Muscle layer of duodenum (tissue), 2 donors: ENCODE measurements at regions not wholly inside any gene's neighbourhood (a gene's known extent, or its start where the extent isn't known, plus 50 kb on each side); places are given as distances from the start of the nearest gene placed in this dataset.

ENCODE experiments used
- H3K27ac ChIP-seq: one replicate; pipeline ENCODE4 v1.7.0; 2013; ENCODE audit warnings: mild to moderate bottlenecking, low read length
- H3K27me3 ChIP-seq: one replicate; pipeline ENCODE4 v1.7.0; 2013; ENCODE audit warnings: low read depth, mild to moderate bottlenecking, control low read depth, low read length
- H3K36me3 ChIP-seq, 2 donors: one replicate each; pipeline ENCODE4 v1.7.0; 2013; ENCODE audit warnings: low read length in 2 of 2, control low read depth in 1 of 2, mild to moderate bottlenecking in 1 of 2; ENCODE audit not compliant: insufficient read depth in 2 of 2, control insufficient read depth in 1 of 2
- H3K4me1 ChIP-seq, 2 donors: one replicate each; pipeline ENCODE4 v1.7.0; 2013; ENCODE audit warnings: low read length in 2 of 2, mild to moderate bottlenecking in 2 of 2, control low read depth in 1 of 2, moderate library complexity in 1 of 2; ENCODE audit not compliant: insufficient read depth in 2 of 2, control insufficient read depth in 1 of 2
- H3K4me3 ChIP-seq, 2 donors: one replicate each; pipeline ENCODE4 v1.7.0; 2013; ENCODE audit warnings: low read length in 2 of 2, low read depth in 1 of 2, mild to moderate bottlenecking in 1 of 2
- H3K9me3 ChIP-seq, 2 donors: one replicate each; pipeline ENCODE4 v1.7.0; 2013; ENCODE audit warnings: low read length in 2 of 2, control low read depth in 1 of 2, mild to moderate bottlenecking in 1 of 2; ENCODE audit not compliant: control insufficient read depth in 1 of 2
- donor health status: healthy.

DNA sequence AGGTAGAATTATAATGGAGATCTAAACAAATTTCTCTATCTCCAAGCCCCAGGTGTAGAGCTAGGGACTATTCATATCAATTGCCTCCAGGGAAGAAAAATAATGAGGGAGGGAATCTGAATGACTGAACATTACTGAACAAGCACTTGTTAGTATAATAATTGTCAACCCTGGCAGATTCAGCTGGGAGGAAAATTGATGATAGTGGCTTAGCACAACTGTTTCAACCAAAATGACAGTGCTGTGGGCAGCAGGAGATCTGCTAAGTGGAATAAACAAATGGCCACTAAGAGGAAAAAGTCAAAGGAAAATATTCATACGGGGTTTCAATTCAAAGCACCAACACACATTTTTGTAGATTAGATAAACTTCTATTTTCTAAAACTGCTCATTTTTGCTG lies 294.9 kb upstream of the ZNF385D start:
- Histone ChIP-seq H3K9me3 (peaks cover 0 to 5% of the 10 kb centered on the region in 2 donors), H3K4me3 (no peak overlapping the region), H3K36me3 (no peaks in the 10 kb centered on the region), H3K27me3 (no peaks in the 10 kb centered on the region), H3K4me1 (no peaks in the 10 kb centered on the region), H3K27ac (no peak overlapping the region)

DNA sequence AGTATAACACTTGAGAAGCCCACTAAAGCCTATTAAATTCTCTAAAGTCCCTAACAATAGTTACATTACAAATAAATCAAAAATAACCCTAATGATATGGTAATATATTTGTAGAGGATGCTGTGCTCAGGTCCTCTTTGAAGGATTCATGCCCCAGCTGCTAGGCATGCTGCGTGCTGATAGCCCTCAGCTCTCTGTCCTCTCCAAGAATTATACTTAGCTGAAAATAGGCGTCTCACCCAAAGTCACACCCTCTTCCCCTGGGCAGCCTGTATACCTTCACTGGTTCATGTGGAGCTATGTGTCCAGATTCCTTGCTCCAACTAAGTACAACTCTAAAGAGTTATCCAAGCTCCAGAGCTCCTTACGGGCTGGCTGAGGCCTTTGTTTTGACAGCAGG lies 312.5 kb upstream of the ZNF385D start:
- H3K9me3 ChIP-seq = no peaks in the 10 kb centered on the region
- no peaks in the 10 kb centered on the region for H3K27me3 ChIP-seq
- H3K27ac ChIP-seq = no peak overlapping the region
- H3K36me3 ChIP-seq = no peaks in the 10 kb centered on the region
- H3K4me1 ChIP-seq = no peaks in the 10 kb centered on the region
- H3K4me3 ChIP-seq = no peak overlapping the region

DNA sequence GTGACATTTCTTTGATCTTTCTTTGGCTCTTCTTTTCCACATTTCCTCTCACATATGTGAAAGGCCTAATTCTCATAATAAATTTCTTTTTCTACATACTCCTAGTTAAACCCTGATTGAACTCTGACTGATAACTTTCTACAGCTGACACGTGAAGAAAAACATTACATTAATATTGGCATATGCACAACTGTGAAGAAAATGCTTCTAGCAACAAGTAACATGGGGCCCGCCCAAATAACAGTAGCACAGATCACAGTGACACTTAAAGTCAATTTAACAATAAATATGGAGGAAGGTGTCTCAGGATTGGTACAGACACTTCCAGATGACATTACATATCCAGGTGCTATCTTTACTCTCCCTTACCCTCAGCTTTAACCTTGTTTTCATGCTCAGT lies 317.6 kb upstream of the ZNF385D start:
- no peaks in the 10 kb centered on the region for H3K9me3 ChIP-seq
- H3K36me3 ChIP-seq = no peaks in the 10 kb centered on the region
- no peak overlapping the region for H3K27ac ChIP-seq
- no peak overlapping the region for H3K4me3 ChIP-seq
- no peaks in the 10 kb centered on the region for H3K4me1 ChIP-seq
- no peaks in the 10 kb centered on the region for H3K27me3 ChIP-seq

- Histone ChIP-seq H3K27ac (no peak overlapping the region), H3K27me3 (no peaks in the 10 kb centered on the region), H3K4me3 (no peak overlapping the region), H3K9me3 (no peaks in the 10 kb centered on the region), H3K4me1 (peaks cover 0 to 4% of the 10 kb centered on the region in 2 donors), H3K36me3 (no peaks in the 10 kb centered on the region)
Observed at GRCh38 chr3:22088204-22088603, 337.2 kb upstream of the ZNF385D start.

GRCh38 chr3:22089284-22089683 lies 338.3 kb upstream of the ZNF385D start:
- peaks cover 0 to 4% of the 10 kb centered on the region in 2 donors for H3K4me1 ChIP-seq
- H3K9me3 ChIP-seq = no peaks in the 10 kb centered on the region
- H3K4me3 ChIP-seq = no peak overlapping the region
- no peaks in the 10 kb centered on the region for H3K36me3 ChIP-seq
- no peak overlapping the region for H3K27ac ChIP-seq
- no peaks in the 10 kb centered on the region for H3K27me3 ChIP-seq

GRCh38 chr3:22091329-22091728 lies 340.3 kb upstream of the ZNF385D start:
- H3K27ac ChIP-seq = no peak overlapping the region
- H3K27me3 ChIP-seq = no peaks in the 10 kb centered on the region
- no peaks in the 10 kb centered on the region for H3K36me3 ChIP-seq
- no peak overlapping the region for H3K4me3 ChIP-seq
- H3K4me1 ChIP-seq = peaks cover 0 to 4% of the 10 kb centered on the region in 2 donors
- no peaks in the 10 kb centered on the region for H3K9me3 ChIP-seq

DNA sequence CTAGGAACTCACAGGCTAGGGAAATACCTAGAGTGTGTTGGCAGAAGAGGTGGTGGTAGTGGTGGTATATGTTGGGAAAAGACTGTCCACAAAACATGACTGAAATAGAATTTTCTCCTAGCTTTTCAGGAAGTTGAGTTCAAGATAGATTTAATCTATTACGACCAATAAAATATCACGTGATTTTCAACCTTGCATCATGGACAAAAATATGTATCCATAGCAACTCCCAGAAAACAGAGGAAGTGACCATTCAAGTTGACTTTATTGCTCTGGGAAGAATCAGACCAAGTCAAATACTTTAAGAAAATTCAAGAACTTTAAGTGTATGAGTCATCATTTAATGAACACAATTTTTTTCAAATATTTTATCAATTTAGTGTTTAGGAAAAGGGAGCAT lies 347.0 kb upstream of the ZNF385D start:
- Histone ChIP-seq H3K36me3 (no peaks in the 10 kb centered on the region), H3K27me3 (no peaks in the 10 kb centered on the region), H3K9me3 (no peaks in the 10 kb centered on the region), H3K4me3 (no peak overlapping the region), H3K27ac (no peak overlapping the region), H3K4me1 (no peaks in the 10 kb centered on the region)

DNA sequence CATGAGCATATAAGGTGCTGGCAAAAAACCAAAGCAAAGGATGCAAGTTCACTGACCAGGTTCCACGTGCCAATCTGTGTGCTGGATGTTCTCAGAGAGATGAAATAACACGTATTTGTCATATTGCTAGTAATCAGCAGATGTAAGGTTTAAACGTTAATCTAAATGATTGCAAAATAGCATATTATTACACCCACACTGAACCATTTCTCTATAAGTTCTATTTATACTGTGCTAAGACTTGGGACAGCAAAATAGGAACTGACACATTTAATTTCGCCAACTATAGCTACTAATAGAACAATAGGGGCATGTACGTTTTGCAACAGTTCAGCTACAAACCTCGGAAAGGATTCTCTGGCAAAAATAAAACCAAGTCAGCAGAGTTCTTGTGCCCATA lies 350.3 kb upstream of the ZNF385D start:
- no peaks in the 10 kb centered on the region for H3K27me3 ChIP-seq
- no peak overlapping the region for H3K27ac ChIP-seq
- H3K4me3 ChIP-seq = no peak overlapping the region
- H3K4me1 ChIP-seq = no peaks in the 10 kb centered on the region
- no peaks in the 10 kb centered on the region for H3K36me3 ChIP-seq
- no peaks in the 10 kb centered on the region for H3K9me3 ChIP-seq

DNA sequence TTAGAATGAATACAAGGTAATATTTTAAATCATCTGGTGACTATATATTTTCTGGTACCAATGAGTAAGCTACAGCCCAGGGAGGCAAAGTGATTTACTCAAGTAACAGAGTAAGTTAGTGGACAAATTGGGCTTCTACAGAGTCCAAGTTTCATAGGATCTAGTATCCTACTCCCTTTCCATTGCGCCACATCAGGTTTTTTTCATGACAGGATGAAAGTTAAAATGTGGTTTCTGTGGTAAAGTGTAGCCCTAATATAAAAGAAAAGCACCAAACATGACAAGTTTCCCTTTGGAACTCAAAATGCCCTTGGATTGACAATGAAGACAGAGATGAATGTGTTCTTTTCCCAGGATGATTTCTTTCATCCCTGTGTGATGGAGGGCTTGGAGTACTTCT lies 350.8 kb upstream of the ZNF385D start:
- no peaks in the 10 kb centered on the region for H3K36me3 ChIP-seq

GRCh38 chr3:22103423-22103822 lies 352.4 kb upstream of the ZNF385D start:
- Histone ChIP-seq H3K4me1 (no peaks in the 10 kb centered on the region), H3K27ac (no peak overlapping the region), H3K27me3 (no peaks in the 10 kb centered on the region), H3K9me3 (no peaks in the 10 kb centered on the region), H3K4me3 (no peak overlapping the region), H3K36me3 (no peaks in the 10 kb centered on the region)

More for the DNA sequence above, 350.8 kb upstream of the ZNF385D start:
- no peak overlapping the region for H3K27ac ChIP-seq
- H3K4me1 ChIP-seq = no peaks in the 10 kb centered on the region
- no peaks in the 10 kb centered on the region for H3K27me3 ChIP-seq
- no peak overlapping the region for H3K4me3 ChIP-seq
- no peaks in the 10 kb centered on the region for H3K9me3 ChIP-seq

GRCh38 chr3:22106213-22106896 lies 355.3 kb upstream of the ZNF385D start:
- no peak overlapping the region for H3K27ac ChIP-seq
- H3K4me1 ChIP-seq = no peaks in the 10 kb centered on the region
- H3K9me3 ChIP-seq = no peaks in the 10 kb centered on the region
- no peak overlapping the region for H3K4me3 ChIP-seq
- H3K36me3 ChIP-seq = no peaks in the 10 kb centered on the region
- no peaks in the 10 kb centered on the region for H3K27me3 ChIP-seq

- no peaks in the 10 kb centered on the region for H3K27me3 ChIP-seq
- no peaks in the 10 kb centered on the region for H3K36me3 ChIP-seq
- no peak overlapping the region for H3K4me3 ChIP-seq
- no peaks in the 10 kb centered on the region for H3K4me1 ChIP-seq
- no peaks in the 10 kb centered on the region for H3K9me3 ChIP-seq
- no peak overlapping the region for H3K27ac ChIP-seq
Observed at GRCh38 chr3:22111226-22111625, 360.2 kb upstream of the ZNF385D start.
